Cardiac muscle cell (in vitro differentiated cells and primary cell): ENCODE measurements at regions not wholly inside any gene's neighbourhood (a gene's known extent, or its start where the extent isn't known, plus 50 kb on each side); places are given as distances from the start of the nearest gene placed in this dataset.

Experiments
- DNase-seq, 2 donors: peaks; one replicate each; pipeline versions ENCODE4 v3.0.0 to v3.0.0-alpha.2; 2010 to 2017; ENCODE audit warnings: low read depth in 1 of 2, low spot score in 1 of 2
- H3K27ac ChIP-seq: fragments of 200-600 bp; sonication (generic); 2 replicates; pipeline ENCODE4 v1.5.1; 2016
- H3K27me3 ChIP-seq: fragments of 200-600 bp; sonication (generic); 2 replicates; pipeline ENCODE4 v1.6.0; 2016; ENCODE audit warnings: control low read depth
- H3K36me3 ChIP-seq: fragments of 200-600 bp; sonication (generic); 2 replicates; pipeline ENCODE4 v1.5.1; 2016; ENCODE audit warnings: control low read depth
- H3K4me1 ChIP-seq: fragments of 200-600 bp; sonication (generic); 2 replicates; pipeline ENCODE4 v1.8.1; 2017; ENCODE audit warnings: low read depth, mild to moderate bottlenecking, mixed run types
- H3K4me3 ChIP-seq: fragments of 200-600 bp; sonication (generic); 2 replicates; pipeline ENCODE4 v1.5.1; 2016; ENCODE audit warnings: mild to moderate bottlenecking
- H3K9me3 ChIP-seq: fragments of 200-600 bp; sonication (generic); 2 replicates; pipeline ENCODE4 v1.5.1; 2017; ENCODE audit warnings: low read depth, mild to moderate bottlenecking, control low read depth
- TF ChIP-seq, protein P1 (sequence below): IDR thresholded peaks from 2 replicates; pipeline ENCODE4 v1.5.1; 2012; ENCODE audit warnings: low read depth, mild to moderate bottlenecking, low read length

GRCh38 chr9:73370053-73370452, 218.4 kb downstream of the ANXA1 start:
- no peaks in the 10 kb centered on the region for H3K27me3 ChIP-seq
- H3K4me3 ChIP-seq, result no peak overlapping the region
- no peaks in the 10 kb centered on the region for H3K4me1 ChIP-seq
- TF ChIP-seq, protein P1, sequence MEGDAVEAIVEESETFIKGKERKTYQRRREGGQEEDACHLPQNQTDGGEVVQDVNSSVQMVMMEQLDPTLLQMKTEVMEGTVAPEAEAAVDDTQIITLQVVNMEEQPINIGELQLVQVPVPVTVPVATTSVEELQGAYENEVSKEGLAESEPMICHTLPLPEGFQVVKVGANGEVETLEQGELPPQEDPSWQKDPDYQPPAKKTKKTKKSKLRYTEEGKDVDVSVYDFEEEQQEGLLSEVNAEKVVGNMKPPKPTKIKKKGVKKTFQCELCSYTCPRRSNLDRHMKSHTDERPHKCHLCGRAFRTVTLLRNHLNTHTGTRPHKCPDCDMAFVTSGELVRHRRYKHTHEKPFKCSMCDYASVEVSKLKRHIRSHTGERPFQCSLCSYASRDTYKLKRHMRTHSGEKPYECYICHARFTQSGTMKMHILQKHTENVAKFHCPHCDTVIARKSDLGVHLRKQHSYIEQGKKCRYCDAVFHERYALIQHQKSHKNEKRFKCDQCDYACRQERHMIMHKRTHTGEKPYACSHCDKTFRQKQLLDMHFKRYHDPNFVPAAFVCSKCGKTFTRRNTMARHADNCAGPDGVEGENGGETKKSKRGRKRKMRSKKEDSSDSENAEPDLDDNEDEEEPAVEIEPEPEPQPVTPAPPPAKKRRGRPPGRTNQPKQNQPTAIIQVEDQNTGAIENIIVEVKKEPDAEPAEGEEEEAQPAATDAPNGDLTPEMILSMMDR, result no peak
- H3K9me3 ChIP-seq, result no peaks in the 10 kb centered on the region
- no peak for DNase-seq
- no peak overlapping the region for H3K27ac ChIP-seq
- no peaks in the 10 kb centered on the region for H3K36me3 ChIP-seq

GRCh38 chr9:73371801-73372200, 220.1 kb downstream of the ANXA1 start:
- no peaks in the 10 kb centered on the region for H3K4me1 ChIP-seq
- no peak overlapping the region for H3K4me3 ChIP-seq
- H3K36me3 ChIP-seq, result no peaks in the 10 kb centered on the region
- no peak overlapping the region for H3K27ac ChIP-seq
- no peaks in the 10 kb centered on the region for H3K27me3 ChIP-seq
- no peaks in the 10 kb centered on the region for H3K9me3 ChIP-seq
- DNase-seq, result peak in 1 of 2 donors; percentile 1
- TF ChIP-seq, protein P1, result no peak

GRCh38 chr9:73380411-73380810, 228.7 kb downstream of the ANXA1 start:
- Histone ChIP-seq H3K4me3 (no peak overlapping the region), H3K4me1 (no peaks in the 10 kb centered on the region), H3K9me3 (no peaks in the 10 kb centered on the region), H3K36me3 (no peaks in the 10 kb centered on the region), H3K27me3 (no peaks in the 10 kb centered on the region), H3K27ac (no peak overlapping the region)
- no peak for DNase-seq
- TF ChIP-seq, protein P1, result no peak

DNA sequence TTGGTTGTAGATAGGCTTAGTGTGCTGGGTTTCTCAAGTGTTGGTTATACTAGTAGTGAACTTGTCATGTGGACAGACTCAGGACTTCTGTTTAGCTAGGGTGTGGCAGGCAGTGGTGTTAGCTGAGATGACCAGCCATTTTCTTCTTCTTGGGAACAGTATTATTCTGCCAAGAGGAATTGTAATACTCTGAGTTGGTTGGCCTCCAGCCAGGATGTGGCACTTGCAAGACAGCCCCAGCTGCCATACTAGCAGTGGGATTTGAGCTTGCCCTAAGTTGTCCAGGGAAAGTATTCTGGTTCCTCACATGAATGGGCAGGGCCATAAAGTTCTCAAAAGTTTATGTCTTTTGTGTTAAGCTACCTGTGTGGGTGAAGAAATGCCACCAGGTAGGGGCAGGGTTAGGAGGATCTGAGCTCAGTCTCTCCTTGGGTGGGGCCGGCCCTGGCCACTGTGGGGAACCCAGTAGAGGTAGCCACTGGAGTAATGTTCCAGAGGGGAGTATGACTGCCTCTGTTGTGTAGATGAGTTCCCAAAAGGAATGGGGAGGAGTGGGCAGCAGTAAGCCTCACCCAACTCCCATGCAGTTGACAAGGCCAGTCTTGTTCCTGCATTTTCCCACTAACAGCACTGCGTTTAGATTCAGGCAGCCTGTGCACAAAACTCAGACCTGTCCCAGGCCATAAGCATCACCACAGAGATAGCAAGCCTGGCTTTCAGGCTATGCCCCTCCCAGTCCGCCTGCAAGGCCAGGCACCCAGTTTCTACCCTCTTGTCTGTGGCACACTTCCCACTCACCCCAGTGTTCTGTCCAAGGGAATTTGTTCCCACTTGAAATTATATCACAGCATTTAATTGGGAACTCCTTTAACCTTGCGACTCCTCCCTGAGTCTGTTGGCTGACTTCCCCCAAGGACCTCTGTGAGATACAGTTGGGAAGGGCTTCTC, 250.7 kb downstream of the ANXA1 start:
- Histone ChIP-seq H3K9me3 (no peaks in the 10 kb centered on the region), H3K4me3 (no peak overlapping the region), H3K27ac (peak overlapping the region; percentile 41), H3K27me3 (no peaks in the 10 kb centered on the region), H3K36me3 (no peaks in the 10 kb centered on the region), H3K4me1 (peaks cover 12% of the 10 kb centered on the region)
- TF ChIP-seq, protein P1, result no peak
- no peak for DNase-seq

DNA sequence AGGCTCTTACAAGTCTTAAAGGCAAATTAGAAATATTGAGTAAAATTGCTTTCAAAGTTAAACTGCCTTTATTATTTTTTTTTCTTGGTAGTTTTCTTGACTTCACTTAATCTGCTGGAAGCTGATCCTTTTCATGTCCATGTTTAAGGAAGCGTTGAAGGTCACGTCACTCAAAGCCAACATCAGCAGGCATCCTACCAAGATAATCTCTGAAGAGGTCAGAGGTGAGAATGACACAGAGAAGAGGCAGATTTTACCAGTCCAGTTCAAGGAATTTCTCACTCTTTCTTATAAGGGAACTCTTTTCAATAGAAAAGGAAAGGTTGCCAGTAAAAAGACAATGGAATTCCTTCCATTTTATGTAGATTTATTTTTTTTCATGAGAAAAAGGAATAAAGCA, 259.8 kb downstream of the ANXA1 start:
- Histone ChIP-seq H3K4me1 (peaks cover 38% of the 10 kb centered on the region), H3K4me3 (no peak overlapping the region), H3K27me3 (no peaks in the 10 kb centered on the region), H3K36me3 (no peaks in the 10 kb centered on the region), H3K27ac (peak overlapping the region; percentile 90), H3K9me3 (no peaks in the 10 kb centered on the region)
- peak in 1 of 2 donors; percentile 8 for DNase-seq
- TF ChIP-seq, protein P1, result no peak
